Suprapubic skin (tissue), 4 donors: ENCODE measurements at regions not wholly inside any gene's neighbourhood (a gene's known extent, or its start where the extent isn't known, plus 50 kb on each side); places are given as distances from the start of the nearest gene placed in this dataset.

Experiments
- EP300 ChIP-seq: sonication (generic); formaldehyde crosslinking; IDR thresholded peaks from one replicate; pipeline ENCODE4 v1.6.1; 2017; ENCODE audit warnings: antibody characterized with exemption
- POLR2A ChIP-seq, 2 donors: fragments of 450-650 bp; IDR thresholded peaks; one replicate each; pipeline ENCODE4 v1.6.1; 2017; ENCODE audit warnings: antibody characterized with exemption in 2 of 2, mild to moderate bottlenecking in 2 of 2, moderate library complexity in 2 of 2
- POLR2AphosphoS5 ChIP-seq, 3 donors: sonication (generic); formaldehyde crosslinking; IDR thresholded peaks; one replicate each; pipeline ENCODE4 v1.6.1; 2017; ENCODE audit warnings: antibody characterized with exemption in 3 of 3
- TF ChIP-seq, protein P1 (sequence below), 2 donors: fragments of 200-600 bp in 1 of 2; fragments of 450-650 bp in 1 of 2; sonication (generic) in 1 of 2; IDR thresholded peaks; one replicate each; pipeline ENCODE4 v1.5.1; 2016 to 2019; ENCODE audit warnings: antibody characterized with exemption in 2 of 2, mild to moderate bottlenecking in 1 of 2, moderate library complexity in 1 of 2

DNA sequence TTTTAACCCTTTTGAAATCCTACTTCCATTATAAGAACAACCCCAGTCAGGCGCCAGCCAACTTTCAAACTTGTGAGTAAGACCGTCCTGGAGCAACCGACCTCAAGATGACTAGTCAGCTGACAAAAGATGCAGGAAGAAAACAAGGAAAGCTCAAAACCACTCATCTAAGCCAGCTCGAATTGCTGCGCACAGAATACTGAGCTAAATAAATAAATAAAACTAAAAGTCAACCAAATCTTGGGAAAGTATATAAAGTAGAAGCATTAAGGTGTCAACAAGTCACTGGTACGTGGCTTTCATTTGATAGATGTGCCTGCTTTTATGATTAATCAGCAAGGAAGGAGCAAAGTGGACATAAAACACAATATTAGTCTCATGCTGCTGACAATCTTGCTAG is 1269.8 kb downstream of the XPNPEP1 start:
- TF ChIP-seq POLR2A (IDR thresholded peaks at IDR 0.05) = no peak
- TF ChIP-seq, protein P1, sequence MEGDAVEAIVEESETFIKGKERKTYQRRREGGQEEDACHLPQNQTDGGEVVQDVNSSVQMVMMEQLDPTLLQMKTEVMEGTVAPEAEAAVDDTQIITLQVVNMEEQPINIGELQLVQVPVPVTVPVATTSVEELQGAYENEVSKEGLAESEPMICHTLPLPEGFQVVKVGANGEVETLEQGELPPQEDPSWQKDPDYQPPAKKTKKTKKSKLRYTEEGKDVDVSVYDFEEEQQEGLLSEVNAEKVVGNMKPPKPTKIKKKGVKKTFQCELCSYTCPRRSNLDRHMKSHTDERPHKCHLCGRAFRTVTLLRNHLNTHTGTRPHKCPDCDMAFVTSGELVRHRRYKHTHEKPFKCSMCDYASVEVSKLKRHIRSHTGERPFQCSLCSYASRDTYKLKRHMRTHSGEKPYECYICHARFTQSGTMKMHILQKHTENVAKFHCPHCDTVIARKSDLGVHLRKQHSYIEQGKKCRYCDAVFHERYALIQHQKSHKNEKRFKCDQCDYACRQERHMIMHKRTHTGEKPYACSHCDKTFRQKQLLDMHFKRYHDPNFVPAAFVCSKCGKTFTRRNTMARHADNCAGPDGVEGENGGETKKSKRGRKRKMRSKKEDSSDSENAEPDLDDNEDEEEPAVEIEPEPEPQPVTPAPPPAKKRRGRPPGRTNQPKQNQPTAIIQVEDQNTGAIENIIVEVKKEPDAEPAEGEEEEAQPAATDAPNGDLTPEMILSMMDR (IDR thresholded peaks at IDR 0.05) = no peak
- no peak for TF ChIP-seq EP300
- TF ChIP-seq POLR2AphosphoS5 (IDR thresholded peaks at IDR 0.05) = no peak
